ENCODE measurements at regions not wholly inside any gene's neighbourhood (a gene's known extent, or its start where the extent isn't known, plus 50 kb on each side); places are given as distances from the start of the nearest gene placed in this dataset.

DNA sequence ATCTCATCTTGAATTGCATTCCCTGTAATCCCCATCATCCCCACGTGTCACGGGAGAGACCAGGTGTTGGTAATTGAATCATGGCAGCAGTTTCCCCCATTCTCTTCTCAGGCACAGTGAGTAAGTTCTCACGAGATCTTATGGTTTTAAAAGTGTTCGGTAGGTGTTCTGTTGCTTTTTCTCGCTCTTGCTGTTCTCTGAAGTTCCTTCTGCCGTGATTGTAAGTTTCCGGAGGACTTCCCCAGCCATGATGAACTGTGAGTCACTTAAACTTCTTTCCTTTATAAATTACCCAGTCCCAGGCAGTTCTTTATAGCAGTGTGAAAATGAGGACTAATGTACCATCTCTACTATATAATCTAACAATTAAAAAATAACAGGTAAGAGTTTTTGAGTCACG, 409.9 kb upstream of the NRXN1 start:
- H3K4me3 ChIP-seq (ENCODE audit: control insufficient read depth, low read depth, low read length), result no peak overlapping the region
- no peak for TF ChIP-seq CTCF (IDR thresholded peaks at IDR 0.05; ENCODE audit: control insufficient read depth, insufficient read depth, low read depth, low read length, missing control alignments)
- DNase-seq (ENCODE audit: low read depth), result no peak

- no peak overlapping the region for H3K4me3 ChIP-seq (ENCODE audit: control insufficient read depth, low read depth, low read length)
- no peak for DNase-seq (ENCODE audit: low read depth)
- no peak for TF ChIP-seq CTCF (IDR thresholded peaks at IDR 0.05; ENCODE audit: control insufficient read depth, insufficient read depth, low read depth, low read length, missing control alignments)
Observed at GRCh38 chr2:51424418-51424817, 392.5 kb upstream of the NRXN1 start.

- H3K4me3 ChIP-seq (ENCODE audit: control insufficient read depth, low read depth, low read length), result no peak overlapping the region
- TF ChIP-seq CTCF (IDR thresholded peaks at IDR 0.05; ENCODE audit: control insufficient read depth, insufficient read depth, low read depth, low read length, missing control alignments), result no peak
- DNase-seq (ENCODE audit: low read depth), result no peak
Observed at GRCh38 chr2:51420511-51420910, 388.6 kb upstream of the NRXN1 start.

DNA sequence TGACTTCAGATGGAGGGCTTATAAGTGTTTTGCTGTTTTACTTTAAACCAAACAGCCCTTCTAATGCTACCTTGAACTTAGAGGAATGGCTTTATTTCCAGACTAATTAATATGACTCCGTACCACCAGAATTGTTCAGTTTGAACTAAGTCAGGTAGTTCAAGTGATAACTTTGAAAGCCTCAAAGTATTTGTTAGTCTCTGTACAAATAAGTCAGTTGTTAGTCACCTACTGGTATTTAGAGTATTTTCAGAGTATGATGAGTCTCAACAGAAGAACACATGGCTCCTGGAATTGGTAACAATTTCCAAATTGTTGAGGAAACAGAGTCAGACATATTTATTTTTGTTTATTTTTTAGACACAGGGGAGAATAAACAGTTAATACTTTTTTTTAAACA, 381.8 kb upstream of the NRXN1 start:
- DNase-seq (ENCODE audit: low read depth), result no peak
- TF ChIP-seq CTCF (IDR thresholded peaks at IDR 0.05; ENCODE audit: control insufficient read depth, insufficient read depth, low read depth, low read length, missing control alignments), result no peak
- H3K4me3 ChIP-seq (ENCODE audit: control insufficient read depth, low read depth, low read length), result no peak overlapping the region

DNA sequence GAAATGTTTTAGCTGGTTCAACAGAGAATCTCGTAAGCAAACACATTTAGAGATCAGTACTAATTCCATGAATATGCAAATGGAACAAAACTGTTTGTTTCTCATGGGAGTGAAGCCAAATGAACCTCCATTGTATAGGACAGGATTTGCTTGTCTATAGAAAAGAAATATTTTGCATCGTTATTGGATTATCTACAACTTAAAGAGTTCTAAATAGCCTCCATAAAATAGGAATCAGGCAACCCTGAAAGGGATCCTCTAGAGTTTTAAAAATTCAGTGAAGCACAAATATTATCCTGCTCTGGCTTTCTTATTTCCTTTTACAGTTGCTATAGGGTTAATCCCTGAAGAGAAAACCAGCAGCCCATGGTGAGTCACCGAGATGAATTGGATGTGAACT, 378.4 kb upstream of the NRXN1 start:
- H3K4me3 ChIP-seq (ENCODE audit: control insufficient read depth, low read depth, low read length), result no peak overlapping the region

GRCh38 chr2:51409920-51410319, 378.0 kb upstream of the NRXN1 start:
- no peak for DNase-seq (ENCODE audit: low read depth)
- H3K4me3 ChIP-seq (ENCODE audit: control insufficient read depth, low read depth, low read length), result no peak overlapping the region
- TF ChIP-seq CTCF (IDR thresholded peaks at IDR 0.05; ENCODE audit: control insufficient read depth, insufficient read depth, low read depth, low read length, missing control alignments), result no peak

More for the DNA sequence above, 378.4 kb upstream of the NRXN1 start:
- no peak for DNase-seq (ENCODE audit: low read depth)
- TF ChIP-seq CTCF (IDR thresholded peaks at IDR 0.05; ENCODE audit: control insufficient read depth, insufficient read depth, low read depth, low read length, missing control alignments), result no peak

GRCh38 chr2:51404226-51404625, 372.3 kb upstream of the NRXN1 start:
- DNase-seq (ENCODE audit: low read depth), result no peak
- no peak for TF ChIP-seq CTCF (IDR thresholded peaks at IDR 0.05; ENCODE audit: control insufficient read depth, insufficient read depth, low read depth, low read length, missing control alignments)

More at GRCh38 chr2:51404226-51404625, 372.3 kb upstream of the NRXN1 start:
- no peak overlapping the region for H3K4me3 ChIP-seq (ENCODE audit: control insufficient read depth, low read depth, low read length)
